Hepatocyte (in vitro differentiated cells): ENCODE measurements at regions not wholly inside any gene's neighbourhood (a gene's known extent, or its start where the extent isn't known, plus 50 kb on each side); places are given as distances from the start of the nearest gene placed in this dataset.

ENCODE experiments used
- DNase-seq: peaks from one replicate; pipeline ENCODE4 v3.0.0-alpha.2; 2016; ENCODE audit warnings: low spot score
- H2AFZ ChIP-seq: fragments of 200-600 bp; sonication (generic); 2 replicates; pipeline ENCODE4 v1.6.0; 2016; ENCODE audit warnings: antibody characterized with exemption, mild to moderate bottlenecking
- H3K27ac ChIP-seq: fragments of 200-600 bp; sonication (generic); 2 replicates; pipeline ENCODE4 v1.5.1; 2016; ENCODE audit warnings: mild to moderate bottlenecking
- H3K27me3 ChIP-seq: fragments of 200-600 bp; sonication (generic); 2 replicates; pipeline ENCODE4 v1.6.1; 2016
- H3K36me3 ChIP-seq: fragments of 200-600 bp; sonication (generic); replicated peaks from 2 replicates; pipeline ENCODE4 v1.5.1; 2016; ENCODE audit warnings: low read depth; ENCODE audit not compliant: insufficient read depth
- H3K4me1 ChIP-seq: fragments of 200-600 bp; sonication (generic); 2 replicates; pipeline ENCODE4 v1.5.1; 2016; ENCODE audit warnings: mild to moderate bottlenecking, moderate library complexity; ENCODE audit not compliant: insufficient read depth
- H3K4me2 ChIP-seq: fragments of 200-600 bp; sonication (generic); 2 replicates; pipeline ENCODE4 v1.6.0; 2016
- H3K4me3 ChIP-seq: fragments of 200-600 bp; sonication (generic); 2 replicates; pipeline ENCODE4 v1.5.1; 2016; ENCODE audit warnings: mild to moderate bottlenecking
- H3K79me2 ChIP-seq: fragments of 200-600 bp; sonication (generic); 2 replicates; pipeline ENCODE4 v1.6.0; 2017; ENCODE audit warnings: mild to moderate bottlenecking
- H3K9me2 ChIP-seq: fragments of 200-600 bp; sonication (generic); replicated peaks from 2 replicates; pipeline ENCODE4 v1.6.0; 2017; ENCODE audit warnings: mild to moderate bottlenecking; ENCODE audit not compliant: insufficient read depth
- H3K9me3 ChIP-seq: fragments of 200-600 bp; sonication (generic); 2 replicates; pipeline ENCODE4 v1.5.1; 2016; ENCODE audit warnings: low read depth, mild to moderate bottlenecking
- H4K20me1 ChIP-seq: fragments of 200-600 bp; sonication (generic); 2 replicates; pipeline ENCODE4 v1.6.0; 2016; ENCODE audit warnings: mild to moderate bottlenecking; ENCODE audit not compliant: insufficient read depth, poor library complexity, severe bottlenecking
- CTCF ChIP-seq: fragments of 200-600 bp; sonication (generic); IDR thresholded peaks from 2 replicates; pipeline ENCODE4 v1.5.1; 2016; ENCODE audit warnings: antibody characterized with exemption, mild to moderate bottlenecking; ENCODE audit not compliant: poor library complexity
- EZH2 ChIP-seq: fragments of 200-600 bp; sonication (generic); IDR thresholded peaks from 2 replicates; pipeline ENCODE4 v1.6.1; 2016; ENCODE audit warnings: antibody characterized with exemption, mild to moderate bottlenecking, borderline replicate concordance
- EZH2phosphoT487 ChIP-seq: fragments of 200-600 bp; sonication (generic); IDR thresholded peaks from one replicate; pipeline ENCODE4 v1.6.1; 2018; ENCODE audit warnings: antibody characterized with exemption, mild to moderate bottlenecking, low read depth, moderate library complexity; ENCODE audit not compliant: unreplicated experiment, severe bottlenecking
- WGBS: methylation state at CpG from one replicate; pipeline ENCODE4 v1.1.6; 2016; ENCODE audit warnings: low lambda C conversion rate; ENCODE audit errors: missing lambda C conversion rate; 5-methylcytosine and 5-hydroxymethylcytosine counted together

GRCh38 chr20:10946124-10946880 lies 272.5 kb upstream of the JAG1 start:
- Histone ChIP-seq H3K4me2 (no peak overlapping the region), H3K4me1 (peaks cover 12% of the 10 kb centered on the region), H3K27ac (no peak overlapping the region), H3K27me3 (no peaks in the 10 kb centered on the region), H2AFZ (no peak overlapping the region), H3K9me3 (no peaks in the 10 kb centered on the region), H3K9me2 (no peaks in the 10 kb centered on the region), H3K4me3 (no peak overlapping the region), H3K79me2 (no peaks in the 10 kb centered on the region), H3K36me3 (no peaks in the 10 kb centered on the region), H4K20me1 (no peaks in the 10 kb centered on the region)
- 44% methylated on average over 2 of the region's 2 CpGs for WGBS
- no peak for DNase-seq
- TF ChIP-seq CTCF (no peak), EZH2 (no peak), EZH2phosphoT487 (no peak)

DNA sequence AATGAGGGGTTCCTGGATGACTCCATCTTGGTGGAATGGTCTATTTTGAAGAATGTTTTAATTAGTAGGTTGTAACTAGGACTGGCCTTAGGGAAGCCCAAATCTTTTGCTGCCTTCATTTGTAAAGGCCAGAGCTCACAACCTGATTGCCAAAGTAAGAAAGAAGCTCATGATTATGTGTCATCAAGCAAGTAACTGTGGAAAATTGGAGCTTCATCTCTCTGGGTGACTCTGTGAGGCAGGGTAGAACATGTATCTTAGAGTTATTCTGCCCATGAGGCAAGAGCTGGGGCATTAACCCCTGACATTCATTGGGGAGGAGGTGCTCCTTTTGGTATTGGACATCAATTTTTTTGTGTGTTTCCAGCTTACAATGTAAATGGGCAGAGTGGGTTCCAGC lies 273.9 kb upstream of the JAG1 start:
- Histone ChIP-seq H4K20me1 (no peaks in the 10 kb centered on the region), H3K9me2 (no peaks in the 10 kb centered on the region), H3K36me3 (no peaks in the 10 kb centered on the region), H3K4me3 (no peak overlapping the region), H3K9me3 (no peaks in the 10 kb centered on the region), H3K79me2 (no peaks in the 10 kb centered on the region), H3K27ac (no peak overlapping the region), H3K27me3 (no peaks in the 10 kb centered on the region), H2AFZ (no peak overlapping the region), H3K4me2 (no peak overlapping the region), H3K4me1 (peaks cover 12% of the 10 kb centered on the region)
- TF ChIP-seq EZH2, result no peak
- no peak for TF ChIP-seq CTCF
- no peak for TF ChIP-seq EZH2phosphoT487
- no peak for DNase-seq

GRCh38 chr20:10949930-10950783 lies 276.4 kb upstream of the JAG1 start:
- no peak overlapping the region for H3K27ac ChIP-seq
- no peaks in the 10 kb centered on the region for H3K9me3 ChIP-seq
- peaks cover 12% of the 10 kb centered on the region for H3K4me1 ChIP-seq
- H3K4me2 ChIP-seq, result no peak overlapping the region
- no peak for TF ChIP-seq EZH2
- no peak for TF ChIP-seq EZH2phosphoT487
- no peak for TF ChIP-seq CTCF
- H3K27me3 ChIP-seq, result no peaks in the 10 kb centered on the region
- no peaks in the 10 kb centered on the region for H3K79me2 ChIP-seq
- H3K36me3 ChIP-seq, result no peaks in the 10 kb centered on the region
- H2AFZ ChIP-seq, result no peak overlapping the region
- WGBS, result 76% methylated on average over 5 of the region's 5 CpGs
- no peaks in the 10 kb centered on the region for H3K9me2 ChIP-seq
- H3K4me3 ChIP-seq, result no peak overlapping the region
- DNase-seq, result no peak
- H4K20me1 ChIP-seq, result no peaks in the 10 kb centered on the region
